Activated CD8-positive, alpha-beta T cell treated with anti-CD3 and anti-CD28 coated beads for 36 hours (primary cell): ENCODE measurements at regions not wholly inside any gene's neighbourhood (a gene's known extent, or its start where the extent isn't known, plus 50 kb on each side); places are given as distances from the start of the nearest gene placed in this dataset.

Source experiments
- ATAC-seq: fragments of 200-7000 bp; cut with Tn5 transposase; one replicate; pipeline ENCODE4 v1.10.0; 2021; ENCODE audit warnings: mild to moderate bottlenecking, moderate library complexity
- CTCF ChIA-PET: fragments of 350-600 bp; sonication (Branson Sonifier 250); formaldehyde crosslinking; loops from one replicate; lab custom pipeline; 2021; ENCODE audit warnings: antibody characterized with exemption; lab: Charles Lee
- POLR2A ChIA-PET: fragments of 350-600 bp; sonication (Branson Sonifier 250); formaldehyde crosslinking; loops from one replicate; lab custom pipeline; 2021; ENCODE audit warnings: antibody characterized with exemption; lab: Charles Lee
- DNase-seq: peaks from one replicate; pipeline ENCODE4 v3.0.0-alpha.2; 2020
- H3K27ac Mint-ChIP-seq: one replicate; pipeline ENCODE4 v1.8.0; 2021; ENCODE audit warnings: mild to moderate bottlenecking, mixed read lengths
- H3K27me3 Mint-ChIP-seq: one replicate; pipeline ENCODE4 v1.8.0; 2021; ENCODE audit warnings: mixed read lengths
- H3K36me3 Mint-ChIP-seq: one replicate; pipeline ENCODE4 v1.8.0; 2021; ENCODE audit warnings: low read depth, mixed read lengths
- H3K4me1 Mint-ChIP-seq: one replicate; pipeline ENCODE4 v1.8.0; 2021; ENCODE audit warnings: low read depth, mixed read lengths
- H3K4me3 Mint-ChIP-seq: one replicate; pipeline ENCODE4 v1.8.0; 2021; ENCODE audit warnings: mild to moderate bottlenecking, moderate library complexity, mixed read lengths
- H3K9me3 Mint-ChIP-seq: one replicate; pipeline ENCODE4 v1.8.0; 2021; ENCODE audit warnings: mixed read lengths
- CTCF ChIP-seq: fragments of 200-600 bp; IDR thresholded peaks from one replicate; pipeline ENCODE4 v1.8.0; 2022; ENCODE audit warnings: antibody characterized with exemption, mild to moderate bottlenecking
- intact Hi-C: fragments of 100-400 bp; cut with micrococcal nuclease; formaldehyde crosslinking; loops from one replicate; pipeline ENCODE4 v1.10.0; 2022

- Mint-ChIP-seq H3K36me3 (no peaks in the 10 kb centered on the region), H3K27ac (no peak overlapping the region), H3K4me1 (no peaks in the 10 kb centered on the region), H3K4me3 (no peak overlapping the region), H3K9me3 (no peaks in the 10 kb centered on the region), H3K27me3 (peaks cover 15% of the 10 kb centered on the region)
- ChIA-PET CTCF (interaction anchor here (0.7 kb wide), 1 partner anchor 13 kb away, joined by 3 read pairs; no protein-coding TSS in a partner anchor), POLR2A (no interaction called here)
- ATAC-seq (no peak), DNase-seq (no peak)
- intact Hi-C loops = no loop called here
- TF ChIP-seq CTCF = no peak
These were observed 290.4 kb upstream of the NR4A3 start for GRCh38 chr9:99531313-99531712.

DNA sequence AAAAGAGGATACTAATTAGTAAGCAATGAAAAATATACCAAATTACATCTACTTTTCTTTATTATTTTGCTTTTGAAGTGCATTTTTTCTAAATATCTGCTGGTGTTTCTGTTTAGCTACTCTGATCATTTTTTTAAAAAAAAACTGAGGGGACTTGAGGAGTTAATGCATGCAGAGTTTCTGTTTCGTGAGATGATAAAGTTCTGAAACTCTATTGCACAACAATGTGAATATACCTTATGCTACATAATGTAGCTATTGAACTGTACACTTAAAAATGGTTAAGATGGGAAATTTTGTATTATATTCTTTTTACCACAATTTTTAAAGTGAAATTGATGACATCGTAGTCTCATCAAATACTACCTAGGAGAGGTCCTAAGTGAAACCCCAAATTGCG lies 288.3 kb upstream of the NR4A3 start:
- CTCF ChIA-PET = no interaction called here
- POLR2A ChIA-PET = no interaction called here
- DNase-seq (no peak), ATAC-seq (no peak)
- Mint-ChIP-seq H3K9me3 (no peaks in the 10 kb centered on the region), H3K27ac (no peak overlapping the region), H3K36me3 (no peaks in the 10 kb centered on the region), H3K4me1 (no peaks in the 10 kb centered on the region), H3K27me3 (peaks cover 18% of the 10 kb centered on the region), H3K4me3 (no peak overlapping the region)
- no peak for TF ChIP-seq CTCF
- intact Hi-C loops = no loop called here

- ATAC-seq (no peak), DNase-seq (no peak)
- ChIA-PET CTCF (interaction anchor here (1.3 kb wide), 1 partner anchor 24 kb away, joined by 3 read pairs; no protein-coding TSS in a partner anchor), POLR2A (no interaction called here)
- Mint-ChIP-seq H3K9me3 (no peaks in the 10 kb centered on the region), H3K4me1 (no peaks in the 10 kb centered on the region), H3K27ac (no peak overlapping the region), H3K36me3 (no peaks in the 10 kb centered on the region), H3K4me3 (no peak overlapping the region), H3K27me3 (peaks cover 17% of the 10 kb centered on the region)
- intact Hi-C loops = no loop called here
- TF ChIP-seq CTCF = no peak
These were observed 283.7 kb upstream of the NR4A3 start for GRCh38 chr9:99537996-99538395.

DNA sequence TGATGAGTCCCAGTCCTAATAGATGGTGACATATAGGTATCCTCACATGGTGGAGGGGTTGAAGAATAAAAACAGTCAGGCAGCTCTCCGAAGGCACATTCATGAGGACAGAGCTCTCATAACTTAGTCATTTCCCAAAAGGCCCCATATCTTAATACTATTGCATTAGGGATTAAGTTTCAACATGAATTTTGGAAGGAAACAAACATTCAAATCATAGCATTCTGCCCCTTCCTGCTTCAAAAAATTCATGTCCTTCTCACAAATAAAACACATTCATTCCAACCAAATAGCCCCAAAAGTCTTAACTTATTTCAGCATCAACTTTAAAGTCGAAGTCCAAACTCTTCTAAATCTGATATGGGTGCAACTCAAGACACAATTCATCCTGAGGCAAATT lies 277.2 kb upstream of the NR4A3 start:
- Mint-ChIP-seq H3K4me1 (no peaks in the 10 kb centered on the region), H3K4me3 (no peak overlapping the region), H3K27me3 (peaks cover 7% of the 10 kb centered on the region), H3K36me3 (no peaks in the 10 kb centered on the region), H3K27ac (no peak overlapping the region), H3K9me3 (no peaks in the 10 kb centered on the region)
- intact Hi-C loops = no loop called here
- ATAC-seq (no peak), DNase-seq (no peak)
- ChIA-PET POLR2A (interaction anchor here (0.9 kb wide), 1 partner anchor 21 kb away, joined by 3 read pairs; no protein-coding TSS in a partner anchor), CTCF (interaction anchor here (1.4 kb wide), 1 partner anchor 10 kb away, joined by 3 read pairs; no protein-coding TSS in a partner anchor)
- TF ChIP-seq CTCF = no peak

DNA sequence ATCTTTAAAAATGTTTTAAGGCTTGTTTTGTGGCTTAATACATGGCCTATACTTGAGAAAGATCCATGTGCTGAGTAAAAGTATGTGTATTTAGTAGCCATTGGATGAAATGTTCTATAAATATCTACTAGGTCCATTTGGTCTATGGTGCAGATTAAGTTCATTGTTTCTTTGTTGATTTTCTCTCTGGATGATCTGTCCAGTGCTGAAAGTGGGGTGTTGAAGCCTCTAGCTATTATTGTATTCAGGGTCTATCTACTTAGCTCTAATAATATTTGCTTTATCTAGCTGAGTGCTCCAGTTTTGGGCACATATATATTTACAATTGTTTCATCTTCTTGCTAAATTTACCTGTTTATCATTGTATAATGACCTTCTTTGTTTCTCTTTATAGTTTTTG lies 272.2 kb upstream of the NR4A3 start:
- ChIA-PET POLR2A (no interaction called here), CTCF (interaction anchor here (1.5 kb wide), 1 partner anchor 13 kb away, joined by 4 read pairs; no protein-coding TSS in a partner anchor)
- TF ChIP-seq CTCF = no peak
- peaks cover 7% of the 10 kb centered on the region for H3K9me3 Mint-ChIP-seq
- ATAC-seq (no peak), DNase-seq (no peak)
- H3K4me1 Mint-ChIP-seq = no peaks in the 10 kb centered on the region
- peaks cover 17% of the 10 kb centered on the region for H3K27me3 Mint-ChIP-seq
- no peaks in the 10 kb centered on the region for H3K36me3 Mint-ChIP-seq
- intact Hi-C loops = no loop called here
- no peak overlapping the region for H3K4me3 Mint-ChIP-seq
- no peak overlapping the region for H3K27ac Mint-ChIP-seq
